ENCODE measurements at regions not wholly inside any gene's neighbourhood (a gene's known extent, or its start where the extent isn't known, plus 50 kb on each side); places are given as distances from the start of the nearest gene placed in this dataset.

GRCh38 chrX:15977644-15978043 is 123.0 kb upstream of the AP1S2 start:
- DNase-seq, result no peak

GRCh38 chrX:15976396-15976795 is 121.8 kb upstream of the AP1S2 start:
- DNase-seq, result no peak

GRCh38 chrX:15973946-15974345 is 119.3 kb upstream of the AP1S2 start:
- no peak for DNase-seq

GRCh38 chrX:15973299-15973698 is 118.7 kb upstream of the AP1S2 start:
- no peak for DNase-seq

GRCh38 chrX:15971696-15972095 is 117.1 kb upstream of the AP1S2 start:
- DNase-seq, result no peak

- no peak for DNase-seq
Measured at GRCh38 chrX:15963858-15964257, 109.2 kb upstream of the AP1S2 start.

- no peak for DNase-seq
Measured at GRCh38 chrX:15960237-15960636, 105.6 kb upstream of the AP1S2 start.

- no peak for DNase-seq
Measured at GRCh38 chrX:15956681-15957080, 102.1 kb upstream of the AP1S2 start.

GRCh38 chrX:15953801-15954200 is 99.2 kb upstream of the AP1S2 start:
- no peak for DNase-seq

GRCh38 chrX:15952212-15952611 is 97.6 kb upstream of the AP1S2 start:
- DNase-seq, result no peak

GRCh38 chrX:15948318-15948660 is 93.7 kb upstream of the AP1S2 start:
- no peak for DNase-seq

- no peak for DNase-seq
Measured at GRCh38 chrX:15947648-15948317, 93.2 kb upstream of the AP1S2 start.

GRCh38 chrX:15946783-15947580 is 92.4 kb upstream of the AP1S2 start:
- DNase-seq, result no peak

- DNase-seq, result no peak
Measured at GRCh38 chrX:15943391-15943790, 88.8 kb upstream of the AP1S2 start.

- DNase-seq, result no peak
Measured at GRCh38 chrX:15942307-15942706, 87.7 kb upstream of the AP1S2 start.

GRCh38 chrX:15939737-15940136 is 85.1 kb upstream of the AP1S2 start:
- no peak for DNase-seq

GRCh38 chrX:15938072-15938471 is 83.5 kb upstream of the AP1S2 start:
- DNase-seq, result no peak

- no peak for DNase-seq
Measured at GRCh38 chrX:15931362-15931761, 76.7 kb upstream of the AP1S2 start.

- DNase-seq, result peak; percentile 72
Measured at GRCh38 chrX:15930585-15930984, 76.0 kb upstream of the AP1S2 start.

GRCh38 chrX:15929194-15929593 is 74.6 kb upstream of the AP1S2 start:
- no peak for DNase-seq

GRCh38 chrX:15926622-15927021 is 72.0 kb upstream of the AP1S2 start:
- DNase-seq, result no peak

- DNase-seq, result no peak
Measured at GRCh38 chrX:15918003-15918402, 63.4 kb upstream of the AP1S2 start.

GRCh38 chrX:15916704-15917084 is 62.1 kb upstream of the AP1S2 start:
- no peak for DNase-seq

- no peak for DNase-seq
Measured at GRCh38 chrX:15915959-15916703, 61.5 kb upstream of the AP1S2 start.

Measured in NCI-H345 (cell line).